ENCODE measurements at regions not wholly inside any gene's neighbourhood (a gene's known extent, or its start where the extent isn't known, plus 50 kb on each side); places are given as distances from the start of the nearest gene placed in this dataset.
"Not testable (repeated sequence)": the region's sequence is repeated elsewhere in the genome, so short reads cannot be mapped to it uniquely, and the experiment has no call there.

DNA sequence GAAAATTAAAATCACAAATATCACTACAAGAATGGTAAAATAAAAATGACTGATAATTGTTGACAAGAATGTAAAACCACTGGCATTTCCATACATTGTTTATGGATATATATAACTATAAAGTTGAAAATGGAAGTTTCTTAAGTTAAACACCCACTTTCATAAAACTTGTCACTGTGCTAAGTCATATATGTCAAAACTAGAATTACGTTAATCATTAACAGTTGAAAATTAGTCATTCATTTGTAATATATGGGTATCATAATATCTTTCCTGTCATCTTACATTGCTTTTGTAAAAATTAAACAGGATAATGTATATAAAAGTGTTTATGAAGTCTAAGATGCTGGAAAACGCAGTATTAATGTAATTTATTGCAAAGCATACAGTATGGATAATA is 1398.6 kb upstream of the ALCAM start:
- no peak for DNase-seq (ENCODE audit: low read depth in 2 of 2)

DNA sequence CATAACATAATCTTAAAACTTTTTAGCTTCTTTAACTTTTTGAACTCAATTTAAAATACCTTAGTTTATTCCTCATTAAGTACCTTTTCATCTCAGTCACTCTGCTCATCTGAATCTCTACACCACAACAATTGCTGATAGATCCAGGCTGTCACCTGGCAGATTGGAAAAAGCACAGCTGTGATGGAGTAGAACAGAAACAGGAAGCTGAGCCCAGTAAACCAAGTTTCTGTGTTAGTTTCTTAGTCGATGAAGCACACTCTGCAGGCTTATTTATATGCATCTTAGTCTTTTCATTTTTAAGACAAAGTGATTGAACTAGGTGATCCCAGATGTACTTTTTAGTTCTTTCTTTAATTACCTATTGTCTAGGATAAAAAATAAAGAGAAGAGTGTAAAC is 1398.0 kb upstream of the ALCAM start:
- DNase-seq (ENCODE audit: low read depth in 2 of 2): no peak

DNA sequence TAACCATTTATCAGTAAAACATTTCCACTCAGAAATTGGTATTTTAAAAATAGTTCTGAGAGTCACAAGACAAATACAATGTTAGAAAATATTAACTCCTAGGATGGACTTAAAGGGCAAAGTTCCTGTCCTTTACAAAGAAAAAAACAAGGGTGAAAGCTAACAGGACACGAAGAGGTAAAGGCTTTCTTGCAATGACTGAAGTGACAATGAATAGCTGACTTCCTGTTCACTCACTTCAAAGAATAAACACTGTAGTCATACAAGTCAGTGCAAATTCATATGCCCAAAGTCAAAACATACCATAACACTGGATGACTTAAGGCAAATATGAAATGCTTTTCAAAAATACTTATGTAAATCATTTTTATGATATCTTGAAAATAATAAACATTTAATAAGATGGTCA is 1389.8 kb upstream of the ALCAM start:
- DNase-seq (ENCODE audit: low read depth in 2 of 2): no peak

DNA sequence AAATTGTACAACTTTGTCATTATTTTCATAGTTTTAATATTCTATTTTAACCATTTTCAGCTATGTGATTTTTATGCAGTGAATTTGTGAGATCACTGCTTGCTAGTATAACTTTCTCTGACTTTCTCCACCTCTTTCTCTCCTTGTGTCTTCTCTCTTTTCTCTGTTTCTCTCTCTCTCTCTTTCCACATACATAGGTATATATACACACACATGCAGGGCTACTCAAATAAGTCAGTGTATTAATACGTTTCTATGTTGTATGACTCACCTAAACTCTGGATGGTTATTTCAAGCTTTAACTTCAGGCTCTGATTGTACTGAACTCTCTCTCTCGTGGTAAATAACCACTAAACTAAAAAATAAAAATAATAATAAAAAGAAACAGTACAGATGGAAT is 1389.3 kb upstream of the ALCAM start:
- DNase-seq (ENCODE audit: low read depth in 2 of 2): no peak

DNA sequence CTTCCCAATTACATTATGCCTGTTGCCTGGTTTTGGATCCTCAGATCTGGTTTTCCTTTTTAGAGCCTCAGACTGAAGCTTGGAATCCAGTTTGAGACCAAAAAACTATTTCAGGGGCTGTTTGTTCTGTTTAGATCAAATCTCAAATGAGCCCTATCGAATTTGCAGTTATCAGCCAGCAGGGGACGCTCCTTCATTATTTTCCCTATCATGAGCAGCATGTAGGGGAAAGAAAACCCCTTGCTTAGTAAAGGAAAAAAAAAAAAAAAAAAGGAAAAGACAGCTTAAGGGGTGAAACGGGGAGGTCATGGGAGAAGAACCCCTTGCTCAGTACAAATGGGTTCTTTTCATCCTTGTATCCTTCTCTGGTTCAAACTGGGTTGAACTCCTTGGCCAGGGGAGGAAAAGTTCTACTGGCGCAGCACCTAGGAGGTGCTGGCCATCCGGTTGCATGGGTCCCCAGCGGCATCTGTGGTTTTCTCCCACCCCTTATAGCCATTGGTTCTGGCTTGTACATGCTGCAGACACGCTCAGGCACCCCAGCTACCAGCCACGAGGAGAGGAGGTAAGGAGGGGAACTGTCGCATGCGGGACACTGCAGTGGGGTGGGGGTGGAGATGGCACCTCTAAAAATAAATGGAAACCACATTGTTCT is 1375.1 kb upstream of the ALCAM start:
- no peak for DNase-seq (ENCODE audit: low read depth in 2 of 2)

DNA sequence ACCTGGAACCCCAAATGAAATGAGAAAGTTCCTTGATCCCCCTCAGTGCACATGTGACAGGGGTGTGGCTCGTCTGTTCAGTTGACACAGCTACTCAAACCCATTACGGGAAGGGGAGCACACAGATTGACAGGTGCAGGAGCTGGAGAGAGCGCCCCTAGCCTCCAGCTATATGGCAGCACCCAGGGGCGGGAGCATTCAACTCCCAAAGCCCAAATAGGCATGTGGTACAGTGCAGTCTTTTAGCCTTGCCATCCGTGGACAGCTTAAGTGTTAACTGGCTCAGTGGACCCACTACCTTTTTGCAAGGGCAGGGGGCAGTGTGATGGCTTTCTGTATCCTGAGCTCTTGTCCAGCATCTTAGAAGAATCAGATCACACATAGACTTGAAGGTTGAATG is 1374.2 kb upstream of the ALCAM start:
- DNase-seq (ENCODE audit: low read depth in 2 of 2): no peak

DNA sequence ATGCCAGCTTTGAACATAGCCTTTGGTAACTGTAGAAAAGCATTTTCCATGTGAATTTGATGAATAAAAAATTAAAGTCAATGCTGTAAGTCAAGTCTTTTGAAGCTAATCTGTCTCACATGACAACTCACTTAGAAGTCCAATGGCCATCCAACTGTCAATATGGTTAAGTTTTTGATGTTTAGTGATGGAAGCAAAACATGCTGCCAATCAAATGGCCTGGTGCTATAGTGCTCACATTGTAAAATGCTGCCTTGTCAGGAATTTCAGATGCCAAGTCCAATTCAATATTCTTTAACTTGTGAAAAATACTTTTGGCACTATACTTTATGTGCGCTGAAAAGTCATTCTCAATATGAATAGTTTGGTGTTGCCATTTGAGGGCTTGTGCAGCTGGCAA is 1361.8 kb upstream of the ALCAM start:
- no peak for DNase-seq (ENCODE audit: low read depth in 2 of 2)

DNA sequence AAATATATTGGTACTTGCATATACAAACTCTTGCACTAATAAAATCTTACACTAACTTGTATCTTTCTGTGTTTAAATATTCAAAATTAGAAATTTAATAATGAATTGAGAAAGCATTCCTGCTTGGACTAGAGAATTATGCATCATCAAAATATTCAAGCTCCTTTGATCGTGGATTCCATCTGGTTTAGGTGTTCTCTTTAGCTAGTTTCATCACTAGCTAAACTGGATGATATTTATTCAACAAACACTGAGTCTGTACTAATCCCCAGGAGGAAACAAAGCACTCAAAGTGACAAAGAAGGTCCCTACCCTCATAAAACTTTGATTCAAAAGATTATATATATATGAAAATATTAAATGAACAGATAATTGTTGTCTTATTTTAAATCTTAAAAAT is 1360.9 kb upstream of the ALCAM start:
- DNase-seq (ENCODE audit: low read depth in 2 of 2): no peak

DNA sequence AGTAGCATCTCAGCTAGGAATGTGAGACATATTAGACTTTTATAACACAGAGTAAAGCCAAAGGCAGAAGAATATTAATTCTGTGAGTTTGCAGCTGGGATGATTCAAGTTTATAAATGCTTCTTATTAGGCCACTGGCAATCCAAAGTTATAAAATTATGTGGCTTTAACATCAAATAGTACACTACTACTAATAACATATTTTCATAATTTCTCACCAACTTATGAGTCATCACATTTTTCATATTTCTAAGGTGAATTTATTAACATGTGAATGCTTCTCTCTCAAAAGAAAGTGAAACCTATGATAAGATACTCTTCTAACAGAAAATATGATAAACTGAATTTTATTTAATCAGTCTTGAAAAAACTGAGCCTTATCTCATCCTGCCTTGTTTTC is 1348.2 kb upstream of the ALCAM start:
- no peak for DNase-seq (ENCODE audit: low read depth in 2 of 2)

DNA sequence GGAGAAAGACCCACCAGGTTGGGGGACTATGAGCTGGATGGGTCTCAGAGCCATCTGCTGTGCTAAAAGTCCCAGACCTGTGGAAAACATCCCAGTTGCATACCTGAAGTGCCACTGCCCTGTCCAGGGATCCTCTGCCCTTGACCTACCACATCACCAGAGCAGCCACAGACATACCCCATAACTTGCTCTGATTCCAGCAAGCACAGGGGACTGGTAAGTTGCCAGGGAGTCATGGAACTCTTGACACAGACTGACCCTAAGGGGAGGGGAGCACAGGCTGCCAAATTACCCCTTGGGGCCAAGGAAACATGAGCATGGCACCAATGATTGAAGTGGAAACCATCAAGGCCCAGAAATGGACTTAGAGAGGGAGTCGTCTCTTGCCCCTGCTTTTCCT is 1335.1 kb upstream of the ALCAM start:
- no peak for DNase-seq (ENCODE audit: low read depth in 2 of 2)

DNA sequence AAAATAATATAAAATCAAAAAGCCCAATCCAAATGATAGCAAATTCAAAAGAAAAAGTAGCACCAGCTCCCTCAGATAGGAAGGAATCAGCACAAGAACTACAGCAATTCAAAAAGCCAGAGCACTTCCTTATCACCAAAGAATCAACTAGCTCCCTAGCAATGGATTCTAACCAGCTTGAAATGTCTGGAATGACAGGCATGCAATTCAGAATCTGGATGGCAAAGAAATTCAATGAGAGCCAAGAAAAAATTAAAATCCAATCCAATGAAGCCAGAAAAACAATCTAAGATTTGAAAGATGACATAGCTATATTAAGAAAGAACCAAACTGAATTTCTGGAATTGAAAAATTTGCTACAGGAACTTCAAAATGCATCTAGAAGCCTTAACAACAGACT is 1334.4 kb upstream of the ALCAM start:
- no peak for DNase-seq (ENCODE audit: low read depth in 2 of 2)

DNA sequence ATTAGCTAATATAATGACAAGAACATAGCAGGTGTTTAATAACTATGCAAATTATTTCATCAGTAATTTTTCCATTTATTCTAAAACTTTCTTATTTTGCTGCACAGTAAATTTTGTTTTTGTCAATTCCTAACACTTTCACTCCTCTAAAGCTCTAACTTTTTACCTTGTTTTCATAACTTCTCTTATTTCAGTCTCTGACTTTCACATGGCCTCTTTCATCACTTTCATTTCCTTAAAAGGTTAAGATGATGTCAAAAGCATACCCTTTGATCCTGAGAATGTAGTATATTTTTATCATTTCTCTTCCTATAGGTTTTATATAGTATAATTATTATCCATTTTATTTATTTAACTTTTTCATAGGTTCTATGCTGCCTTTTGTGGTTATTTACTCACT is 1325.8 kb upstream of the ALCAM start:
- no peak for DNase-seq (ENCODE audit: low read depth in 2 of 2)

DNA sequence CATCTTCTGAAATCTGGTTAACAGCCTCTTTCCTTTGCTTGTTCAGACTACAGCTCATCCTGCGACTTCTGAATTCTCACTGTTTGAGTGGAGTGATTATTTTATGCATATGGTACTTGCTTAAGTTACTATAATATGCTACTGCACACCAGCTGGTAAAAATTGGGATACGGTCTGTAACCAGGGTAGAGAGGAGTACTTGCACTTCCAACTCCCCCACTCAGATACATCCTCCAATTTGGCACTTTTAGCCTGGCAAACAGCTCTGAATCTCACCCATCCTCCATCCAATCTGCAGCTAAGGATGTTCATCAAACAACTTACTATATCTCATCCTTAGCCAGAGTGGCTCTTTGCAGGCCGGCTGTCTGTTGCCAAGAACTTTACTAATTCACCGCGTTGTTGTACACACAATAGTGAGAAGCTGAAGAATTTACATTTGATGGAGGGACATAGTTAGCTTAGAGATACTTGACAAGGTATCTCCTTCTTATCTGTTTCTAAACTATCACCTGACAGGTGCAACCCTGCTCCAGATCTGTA is 1323.6 kb upstream of the ALCAM start:
- DNase-seq (ENCODE audit: low read depth in 2 of 2): not testable (repeated sequence)

DNA sequence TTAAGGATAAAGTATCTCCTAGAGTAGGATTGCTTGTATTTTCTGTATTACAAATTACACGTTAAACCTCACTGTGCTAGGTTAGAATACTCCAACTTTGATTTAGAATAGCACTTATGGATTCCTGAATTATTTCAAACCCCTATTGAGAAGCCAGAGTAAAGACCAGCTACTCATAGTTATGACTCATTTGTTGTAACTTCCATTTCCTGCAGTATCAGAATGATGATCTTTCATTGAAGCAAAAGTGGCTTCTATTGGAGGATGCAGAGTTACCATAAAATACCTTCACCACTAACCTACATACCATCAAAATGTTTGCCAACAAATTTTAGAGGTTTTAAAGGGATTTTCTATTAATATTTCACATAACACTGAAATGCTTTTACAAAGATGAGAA is 1322.7 kb upstream of the ALCAM start:
- no peak for DNase-seq (ENCODE audit: low read depth in 2 of 2)

DNA sequence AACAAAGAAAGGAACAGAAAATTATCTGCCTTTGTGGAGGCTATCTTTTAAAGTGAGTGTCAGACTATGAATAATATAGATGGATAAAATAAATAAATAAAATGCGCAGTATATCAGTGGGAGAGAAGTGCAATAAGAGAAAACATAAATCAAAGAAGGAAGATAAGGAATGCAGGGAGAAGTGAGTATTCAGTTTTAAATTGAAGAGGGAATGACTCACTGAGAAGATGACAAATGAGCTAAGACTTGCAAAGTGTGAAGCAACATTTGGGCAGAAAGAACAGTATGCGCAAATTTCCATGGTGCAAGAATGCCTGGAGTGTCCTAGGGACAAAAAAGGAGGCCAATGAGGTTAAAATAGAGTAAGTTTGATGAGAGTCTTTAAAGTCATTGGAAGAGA is 1300.1 kb upstream of the ALCAM start:
- no peak for DNase-seq (ENCODE audit: low read depth in 2 of 2)

DNA sequence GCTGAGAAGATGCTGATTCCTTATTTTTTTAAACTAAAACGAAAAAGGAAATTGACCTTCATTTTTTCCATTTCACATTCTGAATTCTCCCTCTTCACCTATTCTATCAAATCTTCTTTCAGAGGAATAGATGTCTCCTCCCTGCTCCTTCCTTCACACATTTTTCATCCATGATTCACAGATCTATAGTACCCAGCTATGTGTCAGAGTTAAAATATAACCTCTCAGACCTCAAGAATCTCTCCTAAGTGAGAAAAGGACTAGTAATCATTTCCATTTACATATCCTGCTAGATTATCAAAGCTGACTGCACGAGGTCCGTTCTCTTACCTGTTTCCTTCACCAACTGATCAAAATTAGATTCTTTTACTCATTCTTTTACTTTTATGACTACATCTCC is 1297.6 kb upstream of the ALCAM start:
- no peak for DNase-seq (ENCODE audit: low read depth in 2 of 2)

DNA sequence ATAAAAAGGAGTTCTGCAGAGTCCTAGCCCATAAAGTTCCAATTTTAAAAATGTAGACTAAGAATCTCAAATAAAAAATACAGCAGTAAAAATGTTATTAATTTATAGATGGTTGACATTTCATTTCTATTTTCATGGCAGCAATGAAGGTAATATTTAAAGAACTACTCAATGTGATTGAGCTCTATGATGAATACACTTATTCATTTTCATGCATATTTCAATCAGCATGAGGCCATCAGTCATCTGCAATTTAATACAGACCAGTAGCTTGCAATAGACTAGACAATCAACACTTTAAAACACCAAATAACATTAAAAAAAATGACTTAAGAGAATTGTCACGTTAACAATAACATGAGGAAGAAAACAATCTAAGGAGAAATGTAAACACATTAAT is 1295.8 kb upstream of the ALCAM start:
- no peak for DNase-seq (ENCODE audit: low read depth in 2 of 2)

DNA sequence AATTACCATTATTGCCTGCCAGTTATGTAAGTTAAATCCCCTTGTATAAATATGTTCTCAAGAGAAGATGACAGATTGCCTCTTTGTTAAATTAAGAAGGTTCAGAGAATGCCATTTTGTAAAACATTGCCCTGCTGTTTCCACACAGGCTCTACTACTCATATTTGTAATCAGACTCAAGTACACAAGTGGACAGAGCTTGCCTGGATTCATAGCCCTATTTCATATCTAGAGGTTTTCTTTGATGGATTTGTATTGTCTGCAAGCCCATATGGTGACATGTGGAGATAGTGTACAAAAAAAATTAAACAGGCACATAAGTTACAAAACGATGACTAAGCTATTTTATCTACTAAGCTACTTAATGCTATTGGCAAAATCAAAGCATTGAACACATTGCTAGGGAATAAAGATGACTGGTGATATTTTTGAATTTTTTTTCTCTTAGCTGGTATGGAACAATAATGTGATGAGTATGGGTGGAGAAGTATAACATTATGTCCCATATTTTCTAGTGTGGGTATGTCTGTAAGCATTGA is 1286.6 kb upstream of the ALCAM start:
- DNase-seq (ENCODE audit: low read depth in 2 of 2): no peak

DNA sequence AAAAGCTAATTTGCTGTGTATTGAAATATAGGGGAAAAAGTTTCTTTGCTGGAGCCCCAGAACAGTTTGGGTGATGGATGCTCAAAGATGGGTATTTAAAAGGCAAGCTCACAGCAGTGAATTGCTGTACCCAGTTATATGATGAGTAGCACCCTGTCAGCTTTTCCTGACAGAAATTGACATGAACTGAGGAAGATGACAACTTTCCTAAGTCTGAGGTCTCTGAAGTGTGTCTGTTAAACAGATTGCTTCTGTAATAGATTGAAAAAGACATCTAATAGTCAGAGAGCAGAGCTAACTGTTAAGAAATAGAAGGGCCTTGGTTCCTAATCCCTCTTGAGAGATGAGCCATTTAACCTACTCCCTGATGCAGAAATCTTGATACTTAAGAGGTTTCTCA is 1278.0 kb upstream of the ALCAM start:
- DNase-seq (ENCODE audit: low read depth in 2 of 2): no peak

DNA sequence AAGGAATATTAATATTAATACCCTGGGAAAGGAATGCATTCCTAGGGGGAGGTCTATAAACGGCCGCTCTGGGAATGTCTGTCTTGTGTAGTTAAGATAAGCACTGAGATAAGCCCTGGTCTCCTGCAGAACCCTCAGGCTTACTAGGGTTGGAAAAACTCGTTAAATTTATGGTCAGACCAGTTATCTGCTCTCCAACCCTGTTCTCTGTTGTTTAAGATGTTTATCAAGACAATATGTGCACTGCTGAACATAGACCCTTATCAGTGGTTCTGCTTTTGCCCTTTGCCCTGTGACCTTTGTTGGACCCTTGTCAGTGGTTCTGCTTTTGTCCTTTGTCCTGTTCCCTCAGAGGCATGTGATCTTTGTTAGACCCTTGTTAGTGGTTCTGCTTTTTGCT is 1276.7 kb upstream of the ALCAM start:
- DNase-seq (ENCODE audit: low read depth in 2 of 2): not testable (repeated sequence)

DNA sequence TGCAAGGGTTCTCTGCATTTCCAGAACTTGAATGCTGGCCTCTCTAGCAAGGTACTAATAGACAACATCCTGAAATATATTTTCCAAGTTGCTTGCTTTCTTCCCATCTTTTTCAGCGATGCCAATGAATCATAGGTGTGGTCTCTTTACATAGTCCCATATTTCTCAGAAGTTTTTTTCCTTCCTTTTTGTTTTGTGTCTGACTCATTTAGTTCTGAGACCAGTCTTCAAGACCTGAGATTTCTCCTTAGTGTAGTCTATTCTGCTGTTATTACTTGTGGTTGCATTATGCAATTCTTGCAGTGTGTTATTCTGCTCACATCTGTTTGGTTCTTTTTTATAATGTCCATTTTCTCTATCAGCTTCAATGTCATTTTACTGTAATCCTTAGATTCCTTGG is 1265.0 kb upstream of the ALCAM start:
- no peak for DNase-seq (ENCODE audit: low read depth in 2 of 2)

DNA sequence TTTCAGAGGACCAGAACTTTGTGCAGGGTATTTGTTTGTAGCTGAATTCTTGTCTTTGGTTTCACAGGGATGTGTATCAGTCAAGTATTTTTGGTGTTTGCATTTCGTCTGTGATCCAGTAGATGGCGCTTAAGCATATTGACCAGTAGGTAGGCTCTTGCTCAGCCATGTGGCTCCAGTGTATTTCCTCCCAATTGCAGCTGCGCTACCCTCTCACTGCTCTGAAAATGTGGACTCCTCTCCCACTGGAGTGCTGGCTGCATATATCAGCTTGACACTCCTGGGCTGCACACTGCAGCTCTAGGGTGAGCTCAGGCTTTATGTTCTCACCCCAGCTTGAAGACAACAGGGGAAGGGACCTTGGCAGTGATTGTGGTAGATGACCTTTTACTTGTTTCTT is 1264.3 kb upstream of the ALCAM start:
- DNase-seq (ENCODE audit: low read depth in 2 of 2): no peak

DNA sequence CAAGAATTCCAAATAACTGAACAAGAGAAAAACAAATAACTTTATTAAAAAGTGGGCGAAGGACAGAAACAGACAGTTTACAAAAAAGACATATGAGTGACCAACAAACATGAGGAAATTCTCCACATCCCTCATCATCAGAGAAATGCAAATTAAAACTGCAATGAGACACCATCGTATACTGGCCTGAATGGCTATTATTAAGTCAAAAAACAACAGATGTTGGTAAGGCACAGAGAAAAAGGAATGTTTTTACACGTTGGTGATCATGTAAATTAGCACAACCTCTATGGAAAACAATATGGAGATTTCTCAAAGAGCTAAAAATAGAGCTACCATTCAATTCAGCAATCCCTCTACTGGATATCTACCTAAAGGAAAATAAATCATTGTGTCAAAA is 1260.4 kb upstream of the ALCAM start:
- no peak for DNase-seq (ENCODE audit: low read depth in 2 of 2)

DNA sequence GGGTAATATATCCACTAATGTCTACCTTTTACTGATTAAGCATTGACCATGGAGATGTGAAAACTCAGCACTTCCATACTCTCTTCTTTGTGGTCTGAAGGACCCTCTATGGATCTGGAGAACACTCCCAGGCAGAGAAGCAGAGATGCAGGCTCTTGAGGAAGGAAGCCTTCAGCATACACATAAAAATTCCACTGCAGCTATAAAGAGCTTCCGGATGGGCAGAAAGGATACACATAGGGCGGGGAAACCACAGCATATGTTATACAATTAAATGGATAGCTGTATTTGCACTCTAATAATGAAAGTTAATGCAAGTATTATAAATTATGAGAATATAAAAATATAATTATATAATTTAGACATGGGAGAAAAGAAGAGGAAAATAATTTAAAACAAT is 1258.2 kb upstream of the ALCAM start:
- DNase-seq (ENCODE audit: low read depth in 2 of 2): no peak
